T-helper 2 cell treated with Interferon-gamma antibody and Interleukin-4, amounts not matched to agents 5 μg/mL and 100 μg/mL, for 36 hours (primary cell): ENCODE measurements at regions not wholly inside any gene's neighbourhood (a gene's known extent, or its start where the extent isn't known, plus 50 kb on each side); places are given as distances from the start of the nearest gene placed in this dataset.

Experiments used
- DNase-seq: peaks from one replicate; pipeline ENCODE4 v3.0.0; 2021; ENCODE audit warnings: low spot score
- H3K27ac Mint-ChIP-seq: one replicate; pipeline ENCODE4 v1.8.0; 2021; ENCODE audit warnings: mild to moderate bottlenecking, mixed read lengths
- H3K27me3 Mint-ChIP-seq: one replicate; pipeline ENCODE4 v1.8.0; 2021; ENCODE audit warnings: low read depth, mixed read lengths
- H3K36me3 Mint-ChIP-seq: one replicate; pipeline ENCODE4 v1.8.0; 2021; ENCODE audit warnings: low read depth, mixed read lengths
- H3K4me1 Mint-ChIP-seq: one replicate; pipeline ENCODE4 v1.8.0; 2021; ENCODE audit warnings: low read depth, mixed read lengths
- H3K4me3 Mint-ChIP-seq: one replicate; pipeline ENCODE4 v1.8.0; 2022; ENCODE audit warnings: mild to moderate bottlenecking, moderate library complexity, mixed read lengths
- H3K9me3 Mint-ChIP-seq: one replicate; pipeline ENCODE4 v1.8.0; 2021; ENCODE audit warnings: mixed read lengths

DNA sequence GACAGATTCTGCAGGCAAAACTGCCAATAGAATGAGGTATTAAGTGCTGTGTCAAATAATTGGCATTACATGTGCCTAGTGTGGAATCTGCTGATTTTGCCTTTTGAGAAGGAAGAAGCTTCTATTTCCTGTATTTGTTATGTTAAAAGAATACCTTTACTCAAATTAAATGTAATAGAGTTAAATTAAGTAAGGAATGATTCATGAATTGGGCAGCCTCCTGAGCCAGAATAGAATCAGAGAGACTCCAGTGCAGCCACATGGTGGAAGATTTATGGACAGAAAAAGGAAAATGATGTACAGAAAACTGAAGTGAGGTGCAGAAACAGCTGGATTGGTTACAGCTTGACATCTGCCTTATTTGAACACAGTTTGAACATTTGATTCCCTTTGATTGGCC is 464.4 kb upstream of the SEMA6A start:
- no peaks in the 10 kb centered on the region for H3K36me3 Mint-ChIP-seq
- H3K4me3 Mint-ChIP-seq: no peak overlapping the region
- DNase-seq: no peak
- H3K27ac Mint-ChIP-seq: no peak overlapping the region
- no peaks in the 10 kb centered on the region for H3K4me1 Mint-ChIP-seq
- H3K9me3 Mint-ChIP-seq: no peaks in the 10 kb centered on the region
- H3K27me3 Mint-ChIP-seq: no peaks in the 10 kb centered on the region

DNA sequence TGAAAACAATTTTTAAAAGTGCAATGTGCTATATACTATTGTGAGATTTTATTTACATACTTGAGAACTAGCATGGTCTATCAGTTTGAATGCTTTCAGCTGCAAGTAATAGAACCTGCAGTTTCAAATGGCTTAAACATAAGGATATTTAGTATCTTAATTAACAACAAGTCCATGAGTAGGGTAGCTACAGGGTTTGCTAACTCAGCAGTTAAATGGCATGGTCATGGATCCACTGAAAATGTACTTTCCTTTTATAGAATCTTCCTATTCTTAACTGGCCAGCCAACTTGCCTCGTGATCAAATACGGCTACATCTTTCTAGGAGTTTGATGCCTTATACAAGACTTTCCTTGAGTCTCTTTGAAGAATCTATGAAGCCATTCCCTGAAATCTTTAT is 452.8 kb upstream of the SEMA6A start:
- no peak for DNase-seq
- H3K36me3 Mint-ChIP-seq: no peaks in the 10 kb centered on the region
- H3K9me3 Mint-ChIP-seq: no peaks in the 10 kb centered on the region
- no peaks in the 10 kb centered on the region for H3K4me1 Mint-ChIP-seq
- no peak overlapping the region for H3K4me3 Mint-ChIP-seq
- H3K27me3 Mint-ChIP-seq: no peaks in the 10 kb centered on the region
- H3K27ac Mint-ChIP-seq: no peak overlapping the region

DNA sequence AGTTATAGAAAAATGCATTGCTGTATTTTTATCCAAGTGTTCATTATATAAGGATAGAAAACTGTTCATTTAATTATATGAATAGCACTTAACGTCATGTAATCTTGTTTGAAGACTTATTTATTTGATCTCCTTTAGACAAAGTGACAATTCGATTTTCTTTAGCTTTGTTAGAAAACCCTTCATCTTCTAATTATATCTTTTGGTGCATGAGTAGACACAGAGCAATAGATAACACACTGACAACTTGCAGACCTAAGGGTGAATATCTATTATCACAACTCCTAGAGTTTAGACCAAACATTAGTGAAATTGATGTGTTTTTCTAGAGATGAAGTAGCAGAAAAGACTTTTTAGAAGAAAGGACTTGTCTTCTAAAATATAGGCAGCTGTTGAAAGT is 446.4 kb upstream of the SEMA6A start:
- no peaks in the 10 kb centered on the region for H3K9me3 Mint-ChIP-seq
- no peak overlapping the region for H3K4me3 Mint-ChIP-seq
- no peaks in the 10 kb centered on the region for H3K36me3 Mint-ChIP-seq

DNA sequence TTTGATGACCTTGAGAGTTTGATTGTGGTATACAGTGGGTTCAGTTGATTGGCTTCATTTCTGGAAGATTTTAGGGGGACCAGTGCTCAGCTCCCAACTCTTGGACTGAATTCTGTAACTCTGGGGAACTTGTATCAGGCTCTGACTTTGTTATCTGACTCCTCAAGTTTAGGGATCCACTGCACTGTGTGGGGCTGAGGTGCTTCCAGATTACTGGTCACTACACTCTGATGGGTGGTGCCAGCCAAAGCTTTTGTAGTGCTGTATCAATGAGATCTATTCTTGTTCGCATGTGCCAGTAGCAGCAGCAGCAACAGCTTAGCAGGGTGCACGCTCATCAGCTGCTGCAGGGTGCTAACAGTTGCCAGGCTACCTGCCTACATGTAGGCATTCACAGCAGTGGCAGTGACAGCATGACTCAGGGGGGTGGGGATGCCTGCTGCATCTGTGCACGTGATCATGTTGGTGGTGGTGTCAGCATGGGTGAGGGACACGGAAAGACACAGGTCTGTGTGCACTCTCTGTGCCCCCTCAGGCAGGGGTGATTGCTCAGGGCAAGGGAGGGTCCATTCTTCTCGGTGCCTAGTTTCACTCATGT is 438.8 kb upstream of the SEMA6A start:
- no peaks in the 10 kb centered on the region for H3K36me3 Mint-ChIP-seq
- no peak overlapping the region for H3K27ac Mint-ChIP-seq
- DNase-seq: no peak
- H3K4me1 Mint-ChIP-seq: no peaks in the 10 kb centered on the region
- H3K9me3 Mint-ChIP-seq: peaks cover 12% of the 10 kb centered on the region
- H3K4me3 Mint-ChIP-seq: no peak overlapping the region
- no peaks in the 10 kb centered on the region for H3K27me3 Mint-ChIP-seq

More for the DNA sequence above, 446.4 kb upstream of the SEMA6A start:
- Mint-ChIP-seq H3K27me3 (no peaks in the 10 kb centered on the region), H3K27ac (no peak overlapping the region), H3K4me1 (no peaks in the 10 kb centered on the region)
- no peak for DNase-seq

- H3K4me1 Mint-ChIP-seq: no peaks in the 10 kb centered on the region
- no peak for DNase-seq
- peaks cover 16% of the 10 kb centered on the region for H3K9me3 Mint-ChIP-seq
- no peaks in the 10 kb centered on the region for H3K27me3 Mint-ChIP-seq
- H3K27ac Mint-ChIP-seq: no peak overlapping the region
- H3K36me3 Mint-ChIP-seq: no peaks in the 10 kb centered on the region
- no peak overlapping the region for H3K4me3 Mint-ChIP-seq
Measured at GRCh38 chr5:117010574-117010973, 436.0 kb upstream of the SEMA6A start.

DNA sequence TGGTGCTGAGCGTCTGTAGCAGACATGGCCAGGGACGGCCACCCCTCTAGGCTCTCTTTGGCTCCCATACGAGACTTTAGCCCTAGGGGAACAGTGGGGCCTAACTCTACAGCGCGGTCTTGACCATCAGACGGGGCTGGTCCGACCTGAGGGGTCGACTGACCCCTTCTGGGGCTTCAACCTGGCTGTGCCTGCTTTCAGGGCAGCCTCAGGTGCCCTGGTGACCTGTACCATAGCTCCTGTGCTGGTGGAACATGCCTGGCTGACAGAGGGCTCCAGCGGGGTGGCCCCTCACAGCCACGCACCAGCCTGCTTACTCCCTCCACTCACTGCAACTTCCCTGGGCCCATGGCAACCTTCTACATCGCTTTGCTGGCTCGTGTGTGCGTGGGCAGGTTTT is 423.4 kb upstream of the SEMA6A start:
- Mint-ChIP-seq H3K36me3 (no peaks in the 10 kb centered on the region), H3K9me3 (peaks cover 11% of the 10 kb centered on the region), H3K4me1 (no peaks in the 10 kb centered on the region), H3K4me3 (no peak overlapping the region), H3K27me3 (no peaks in the 10 kb centered on the region), H3K27ac (no peak overlapping the region)
- DNase-seq: no peak

- Mint-ChIP-seq H3K4me1 (no peaks in the 10 kb centered on the region), H3K4me3 (no peak overlapping the region), H3K9me3 (no peaks in the 10 kb centered on the region), H3K27ac (no peak overlapping the region), H3K36me3 (no peaks in the 10 kb centered on the region), H3K27me3 (no peaks in the 10 kb centered on the region)
- no peak for DNase-seq
Measured at GRCh38 chr5:116992681-116993080, 418.1 kb upstream of the SEMA6A start.

DNA sequence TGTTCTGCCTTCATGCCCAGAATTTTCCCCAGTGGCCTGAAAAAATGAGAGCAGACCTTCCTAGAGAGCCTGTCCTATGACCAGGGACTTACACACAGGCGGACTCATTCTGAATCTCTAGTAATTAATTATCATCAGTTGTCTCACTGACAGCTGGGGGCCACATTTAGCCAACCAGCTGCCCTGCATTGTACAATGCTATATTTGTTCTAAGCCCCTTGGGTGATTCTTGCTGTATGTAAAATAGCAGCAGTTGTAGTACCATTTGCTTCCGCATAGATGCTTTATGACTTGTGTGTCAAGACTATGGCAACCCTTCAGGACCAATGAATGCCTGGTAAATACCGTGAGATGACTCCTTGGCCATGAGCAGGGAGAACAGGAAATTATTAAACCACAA is 415.4 kb upstream of the SEMA6A start:
- H3K27ac Mint-ChIP-seq: no peak overlapping the region
- DNase-seq: no peak
- H3K27me3 Mint-ChIP-seq: no peaks in the 10 kb centered on the region
- H3K4me1 Mint-ChIP-seq: no peaks in the 10 kb centered on the region
- H3K36me3 Mint-ChIP-seq: no peaks in the 10 kb centered on the region
- no peaks in the 10 kb centered on the region for H3K9me3 Mint-ChIP-seq
- H3K4me3 Mint-ChIP-seq: no peak overlapping the region

DNA sequence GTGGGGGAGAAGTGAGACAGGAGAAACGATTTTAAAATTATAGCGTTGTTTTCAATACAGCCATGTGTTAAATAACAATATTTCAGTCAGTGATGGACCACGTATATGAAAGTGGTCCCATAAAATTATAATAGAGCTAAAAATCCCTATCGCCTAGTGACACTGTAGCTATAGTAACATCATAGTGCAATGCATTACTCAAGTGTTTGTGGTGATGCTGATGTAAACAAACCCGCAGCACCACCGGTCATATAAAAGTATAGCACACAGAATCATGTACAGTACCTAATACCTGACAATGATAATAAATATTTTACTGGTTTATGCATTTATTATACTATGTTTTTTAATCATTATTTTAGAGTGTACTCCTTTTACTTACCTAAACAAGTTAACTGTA is 407.4 kb upstream of the SEMA6A start:
- no peak overlapping the region for H3K4me3 Mint-ChIP-seq
- H3K36me3 Mint-ChIP-seq: no peaks in the 10 kb centered on the region
- no peaks in the 10 kb centered on the region for H3K9me3 Mint-ChIP-seq

GRCh38 chr5:116980581-116980980 is 406.0 kb upstream of the SEMA6A start:
- H3K27me3 Mint-ChIP-seq: no peaks in the 10 kb centered on the region
- no peaks in the 10 kb centered on the region for H3K9me3 Mint-ChIP-seq
- H3K27ac Mint-ChIP-seq: no peak overlapping the region
- DNase-seq: no peak
- no peak overlapping the region for H3K4me3 Mint-ChIP-seq
- no peaks in the 10 kb centered on the region for H3K4me1 Mint-ChIP-seq
- H3K36me3 Mint-ChIP-seq: no peaks in the 10 kb centered on the region

More for the DNA sequence above, 407.4 kb upstream of the SEMA6A start:
- DNase-seq: no peak
- H3K4me1 Mint-ChIP-seq: no peaks in the 10 kb centered on the region
- H3K27me3 Mint-ChIP-seq: no peaks in the 10 kb centered on the region
- H3K27ac Mint-ChIP-seq: no peak overlapping the region

DNA sequence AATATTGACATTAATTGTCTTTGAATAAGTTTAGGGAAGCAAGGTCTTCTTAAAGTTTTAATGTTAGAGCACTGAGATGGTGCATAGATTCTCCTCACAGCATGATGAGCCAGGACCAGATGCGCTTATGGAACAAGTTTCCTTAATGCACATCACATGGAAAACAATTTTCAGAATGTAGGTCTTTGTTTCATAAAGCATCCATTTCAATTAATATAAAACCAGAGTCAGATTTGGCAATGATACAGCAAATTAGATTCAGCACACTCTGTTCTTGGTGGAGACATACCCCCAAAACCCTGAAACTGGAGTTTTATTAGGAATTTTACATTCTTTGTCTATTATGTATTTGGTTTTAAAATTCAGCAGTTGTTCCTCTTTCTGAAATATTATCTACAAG is 402.1 kb upstream of the SEMA6A start:
- H3K4me3 Mint-ChIP-seq: no peak overlapping the region
- H3K9me3 Mint-ChIP-seq: no peaks in the 10 kb centered on the region
- H3K4me1 Mint-ChIP-seq: no peaks in the 10 kb centered on the region

GRCh38 chr5:116971131-116971530 is 396.5 kb upstream of the SEMA6A start:
- no peak overlapping the region for H3K4me3 Mint-ChIP-seq
- no peaks in the 10 kb centered on the region for H3K9me3 Mint-ChIP-seq
- H3K36me3 Mint-ChIP-seq: no peaks in the 10 kb centered on the region
- H3K27me3 Mint-ChIP-seq: no peaks in the 10 kb centered on the region
- no peak for DNase-seq
- no peaks in the 10 kb centered on the region for H3K4me1 Mint-ChIP-seq
- no peak overlapping the region for H3K27ac Mint-ChIP-seq

More for the DNA sequence above, 402.1 kb upstream of the SEMA6A start:
- Mint-ChIP-seq H3K27me3 (no peaks in the 10 kb centered on the region), H3K27ac (no peak overlapping the region), H3K36me3 (no peaks in the 10 kb centered on the region)
- DNase-seq: no peak

DNA sequence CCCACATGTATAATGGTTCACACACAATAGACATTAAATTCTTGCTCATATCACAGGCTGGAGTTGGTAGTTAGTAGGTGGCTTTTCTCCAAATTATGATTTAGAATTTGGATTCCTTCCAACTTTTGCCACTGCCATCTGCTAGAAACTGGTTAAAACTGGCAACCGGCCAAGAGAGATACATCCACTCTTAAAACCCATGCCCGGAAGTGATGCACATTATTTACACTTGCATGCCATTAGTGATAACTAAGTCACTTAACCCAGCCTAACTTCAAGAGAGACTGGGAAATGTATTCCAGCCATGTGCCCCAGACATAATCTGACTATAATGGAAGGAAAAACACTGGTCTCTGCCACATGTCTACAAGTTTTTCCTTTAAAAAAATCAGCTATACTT is 395.7 kb upstream of the SEMA6A start:
- H3K27me3 Mint-ChIP-seq: no peaks in the 10 kb centered on the region
- H3K9me3 Mint-ChIP-seq: no peaks in the 10 kb centered on the region
- no peaks in the 10 kb centered on the region for H3K36me3 Mint-ChIP-seq
- no peak overlapping the region for H3K4me3 Mint-ChIP-seq
- no peak overlapping the region for H3K27ac Mint-ChIP-seq
- DNase-seq: no peak
- H3K4me1 Mint-ChIP-seq: no peaks in the 10 kb centered on the region

DNA sequence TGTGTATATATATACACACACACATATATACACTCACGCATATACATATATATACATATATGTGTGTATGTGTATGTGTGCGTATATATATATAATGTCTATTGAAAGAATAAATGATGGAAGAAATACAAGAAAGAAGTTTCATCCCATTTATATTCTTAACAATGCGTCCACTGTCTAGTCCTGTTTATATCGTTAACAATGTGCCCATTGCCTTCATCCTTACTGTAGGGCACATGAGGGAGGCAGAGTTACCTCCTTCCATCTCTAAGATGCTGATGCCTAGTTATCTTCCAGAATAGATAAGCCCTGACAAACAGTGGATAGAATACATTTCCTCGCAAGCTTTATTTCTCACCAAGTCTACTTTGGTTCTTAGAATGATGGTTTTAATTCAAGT is 389.8 kb upstream of the SEMA6A start:
- Mint-ChIP-seq H3K4me3 (no peak overlapping the region), H3K4me1 (no peaks in the 10 kb centered on the region), H3K36me3 (no peaks in the 10 kb centered on the region), H3K27ac (no peak overlapping the region), H3K9me3 (no peaks in the 10 kb centered on the region), H3K27me3 (no peaks in the 10 kb centered on the region)
- no peak for DNase-seq

- no peaks in the 10 kb centered on the region for H3K27me3 Mint-ChIP-seq
- DNase-seq: no peak
- H3K27ac Mint-ChIP-seq: no peak overlapping the region
- H3K9me3 Mint-ChIP-seq: no peaks in the 10 kb centered on the region
- no peak overlapping the region for H3K4me3 Mint-ChIP-seq
- no peaks in the 10 kb centered on the region for H3K36me3 Mint-ChIP-seq
- H3K4me1 Mint-ChIP-seq: no peaks in the 10 kb centered on the region
Measured at GRCh38 chr5:116961021-116961420, 386.4 kb upstream of the SEMA6A start.
